ENCODE measurements at regions not wholly inside any gene's neighbourhood (a gene's known extent, or its start where the extent isn't known, plus 50 kb on each side); places are given as distances from the start of the nearest gene placed in this dataset.
"Not testable (repeated sequence)": the region's sequence is repeated elsewhere in the genome, so short reads cannot be mapped to it uniquely, and the experiment has no call there.

- H3K36me3 ChIP-seq: no peaks in the 10 kb centered on the region
- no peaks in the 10 kb centered on the region for H3K9me3 ChIP-seq
- 80% methylated on average over 6 of the region's 6 CpGs for WGBS
- H3K27me3 ChIP-seq (replicated peaks; ENCODE audit: insufficient read depth): no peaks in the 10 kb centered on the region
- no peaks in the 10 kb centered on the region for H3K4me1 ChIP-seq (replicated peaks)
- TF ChIP-seq POLR2AphosphoS5 (IDR thresholded peaks at IDR 0.05) (no peak), CTCF (IDR thresholded peaks at IDR 0.05) (no peak), POLR2A (IDR thresholded peaks at IDR 0.05) (no peak)
- intact Hi-C loops (cut with DNase I): no loop called here
- no peak overlapping the region for H3K4me3 ChIP-seq
- no peak overlapping the region for H3K27ac ChIP-seq
- no peak for DNase-seq (ENCODE audit: low spot score)
Observed at GRCh38 chr9:27675354-27675753, 102.1 kb upstream of the C9orf72 start.

- Histone ChIP-seq H3K4me3 (no peak overlapping the region), H3K27me3 (replicated peaks; ENCODE audit: insufficient read depth) (no peaks in the 10 kb centered on the region), H3K4me1 (replicated peaks) (no peaks in the 10 kb centered on the region), H3K9me3 (no peaks in the 10 kb centered on the region), H3K36me3 (no peaks in the 10 kb centered on the region), H3K27ac (no peak overlapping the region)
- 96% methylated on average over 2 of the region's 2 CpGs for WGBS
- TF ChIP-seq POLR2A (IDR thresholded peaks at IDR 0.05) (no peak), CTCF (IDR thresholded peaks at IDR 0.05) (no peak), POLR2AphosphoS5 (IDR thresholded peaks at IDR 0.05) (no peak)
- intact Hi-C loops (cut with DNase I): no loop called here
- DNase-seq (ENCODE audit: low spot score): no peak
Observed at GRCh38 chr9:27676827-27677226, 103.5 kb upstream of the C9orf72 start.

GRCh38 chr9:27679338-27679737 lies 106.1 kb upstream of the C9orf72 start:
- TF ChIP-seq CTCF (IDR thresholded peaks at IDR 0.05): no peak
- TF ChIP-seq POLR2A (IDR thresholded peaks at IDR 0.05): no peak
- no peak for TF ChIP-seq POLR2AphosphoS5 (IDR thresholded peaks at IDR 0.05)
- Histone ChIP-seq H3K4me3 (no peak overlapping the region), H3K9me3 (no peaks in the 10 kb centered on the region), H3K36me3 (no peaks in the 10 kb centered on the region), H3K27ac (no peak overlapping the region), H3K4me1 (replicated peaks) (no peaks in the 10 kb centered on the region), H3K27me3 (replicated peaks; ENCODE audit: insufficient read depth) (no peaks in the 10 kb centered on the region)
- intact Hi-C loops (cut with DNase I): no loop called here
- 86% methylated on average over 2 of the region's 2 CpGs for WGBS
- DNase-seq (ENCODE audit: low spot score): no peak

GRCh38 chr9:27683181-27683580 lies 109.9 kb upstream of the C9orf72 start:
- no peaks in the 10 kb centered on the region for H3K36me3 ChIP-seq
- no peak overlapping the region for H3K4me3 ChIP-seq
- no peaks in the 10 kb centered on the region for H3K4me1 ChIP-seq (replicated peaks)
- no peaks in the 10 kb centered on the region for H3K9me3 ChIP-seq
- TF ChIP-seq CTCF (IDR thresholded peaks at IDR 0.05): no peak
- no peak for TF ChIP-seq POLR2AphosphoS5 (IDR thresholded peaks at IDR 0.05)
- no peak for TF ChIP-seq POLR2A (IDR thresholded peaks at IDR 0.05)
- 73% methylated on average over 7 of the region's 7 CpGs for WGBS
- no peaks in the 10 kb centered on the region for H3K27me3 ChIP-seq (replicated peaks; ENCODE audit: insufficient read depth)
- H3K27ac ChIP-seq: no peak overlapping the region
- intact Hi-C loops (cut with DNase I): no loop called here
- no peak for DNase-seq (ENCODE audit: low spot score)

- intact Hi-C loops (cut with DNase I): no loop called here
- DNase-seq (ENCODE audit: low spot score): no peak
- no peaks in the 10 kb centered on the region for H3K36me3 ChIP-seq
- H3K9me3 ChIP-seq: no peaks in the 10 kb centered on the region
- H3K27me3 ChIP-seq (replicated peaks; ENCODE audit: insufficient read depth): no peaks in the 10 kb centered on the region
- whole genome bisulfite sequencing: 61% methylated on average over 6 of the region's 6 CpGs
- H3K4me1 ChIP-seq (replicated peaks): no peaks in the 10 kb centered on the region
- TF ChIP-seq POLR2A (IDR thresholded peaks at IDR 0.05) (no peak), CTCF (IDR thresholded peaks at IDR 0.05) (no peak)
- no peak overlapping the region for H3K4me3 ChIP-seq
- no peak overlapping the region for H3K27ac ChIP-seq
Observed at GRCh38 chr9:27688954-27689353, 115.7 kb upstream of the C9orf72 start.

- 53% methylated on average over 3 of the region's 17 CpGs for WGBS
Observed at GRCh38 chr9:27690816-27691215, 117.5 kb upstream of the C9orf72 start.

More at GRCh38 chr9:27690816-27691215, 117.5 kb upstream of the C9orf72 start:
- H3K27ac ChIP-seq; H3K27me3 ChIP-seq (replicated peaks; ENCODE audit: insufficient read depth); H3K4me1 ChIP-seq (replicated peaks); H3K4me3 ChIP-seq; H3K9me3 ChIP-seq; H3K36me3 ChIP-seq; DNase-seq (ENCODE audit: low spot score); intact Hi-C loops (cut with DNase I): not testable (repeated sequence)

Data from prostate gland (tissue), 2 donors.